ENCODE measurements at regions not wholly inside any gene's neighbourhood (a gene's known extent, or its start where the extent isn't known, plus 50 kb on each side); places are given as distances from the start of the nearest gene placed in this dataset.

- no peak for TF ChIP-seq CTCF (IDR thresholded peaks at IDR 0.05; ENCODE audit: low read depth, low read length, missing control alignments)
- no peaks in the 10 kb centered on the region for H3K27me3 ChIP-seq (replicated peaks)
- in situ Hi-C loops (cut with HindIII; ENCODE audit: low pct_ligation_motif_present, low sequenced_read_pairs): no loop called here
- no peak overlapping the region for H3K27ac ChIP-seq
- DNase-seq: no peak
- H3K36me3 ChIP-seq (replicated peaks): no peaks in the 10 kb centered on the region
- H3K4me3 ChIP-seq (ENCODE audit: low read depth, low read length): no peak overlapping the region
These were observed 98.7 kb upstream of the LRFN2 start for GRCh38 chr6:40685862-40686261.

GRCh38 chr6:40681622-40682021, 94.5 kb upstream of the LRFN2 start:
- TF ChIP-seq CTCF (IDR thresholded peaks at IDR 0.05; ENCODE audit: low read depth, low read length, missing control alignments): no peak
- H3K27ac ChIP-seq: no peak overlapping the region
- in situ Hi-C loops (cut with HindIII; ENCODE audit: low pct_ligation_motif_present, low sequenced_read_pairs): no loop called here
- H3K36me3 ChIP-seq (replicated peaks): no peaks in the 10 kb centered on the region
- no peak for DNase-seq
- H3K4me3 ChIP-seq (ENCODE audit: low read depth, low read length): no peak overlapping the region
- H3K27me3 ChIP-seq (replicated peaks): no peaks in the 10 kb centered on the region

GRCh38 chr6:40678941-40679340, 91.8 kb upstream of the LRFN2 start:
- Histone ChIP-seq H3K4me3 (ENCODE audit: low read depth, low read length) (no peak overlapping the region), H3K27ac (no peak overlapping the region), H3K36me3 (replicated peaks) (no peaks in the 10 kb centered on the region), H3K27me3 (replicated peaks) (no peaks in the 10 kb centered on the region)
- no peak for DNase-seq
- in situ Hi-C loops (cut with HindIII; ENCODE audit: low pct_ligation_motif_present, low sequenced_read_pairs): no loop called here
- TF ChIP-seq CTCF (IDR thresholded peaks at IDR 0.05; ENCODE audit: low read depth, low read length, missing control alignments): no peak

- in situ Hi-C loops (cut with HindIII; ENCODE audit: low pct_ligation_motif_present, low sequenced_read_pairs): no loop called here
- TF ChIP-seq CTCF (IDR thresholded peaks at IDR 0.05; ENCODE audit: low read depth, low read length, missing control alignments): no peak
- no peak for DNase-seq
- Histone ChIP-seq H3K27me3 (replicated peaks) (no peaks in the 10 kb centered on the region), H3K27ac (no peak overlapping the region), H3K4me3 (ENCODE audit: low read depth, low read length) (no peak overlapping the region), H3K36me3 (replicated peaks) (no peaks in the 10 kb centered on the region)
These were observed 87.0 kb upstream of the LRFN2 start for GRCh38 chr6:40674170-40674569.

GRCh38 chr6:40672087-40672486, 84.9 kb upstream of the LRFN2 start:
- Histone ChIP-seq H3K4me3 (ENCODE audit: low read depth, low read length) (no peak overlapping the region), H3K27me3 (replicated peaks) (no peaks in the 10 kb centered on the region), H3K36me3 (replicated peaks) (no peaks in the 10 kb centered on the region), H3K27ac (no peak overlapping the region)
- in situ Hi-C loops (cut with HindIII; ENCODE audit: low pct_ligation_motif_present, low sequenced_read_pairs): no loop called here
- TF ChIP-seq CTCF (IDR thresholded peaks at IDR 0.05; ENCODE audit: low read depth, low read length, missing control alignments): no peak
- DNase-seq: no peak

GRCh38 chr6:40671694-40672050, 84.5 kb upstream of the LRFN2 start:
- in situ Hi-C loops (cut with HindIII; ENCODE audit: low pct_ligation_motif_present, low sequenced_read_pairs): no loop called here
- Histone ChIP-seq H3K27me3 (replicated peaks) (no peaks in the 10 kb centered on the region), H3K4me3 (ENCODE audit: low read depth, low read length) (no peak overlapping the region), H3K36me3 (replicated peaks) (no peaks in the 10 kb centered on the region), H3K27ac (no peak overlapping the region)
- no peak for TF ChIP-seq CTCF (IDR thresholded peaks at IDR 0.05; ENCODE audit: low read depth, low read length, missing control alignments)
- DNase-seq: no peak

All from brain microvascular endothelial cell (primary cell).